ENCODE measurements at regions not wholly inside any gene's neighbourhood (a gene's known extent, or its start where the extent isn't known, plus 50 kb on each side); places are given as distances from the start of the nearest gene placed in this dataset.
"Not testable (repeated sequence)": the region's sequence is repeated elsewhere in the genome, so short reads cannot be mapped to it uniquely, and the experiment has no call there.

DNA sequence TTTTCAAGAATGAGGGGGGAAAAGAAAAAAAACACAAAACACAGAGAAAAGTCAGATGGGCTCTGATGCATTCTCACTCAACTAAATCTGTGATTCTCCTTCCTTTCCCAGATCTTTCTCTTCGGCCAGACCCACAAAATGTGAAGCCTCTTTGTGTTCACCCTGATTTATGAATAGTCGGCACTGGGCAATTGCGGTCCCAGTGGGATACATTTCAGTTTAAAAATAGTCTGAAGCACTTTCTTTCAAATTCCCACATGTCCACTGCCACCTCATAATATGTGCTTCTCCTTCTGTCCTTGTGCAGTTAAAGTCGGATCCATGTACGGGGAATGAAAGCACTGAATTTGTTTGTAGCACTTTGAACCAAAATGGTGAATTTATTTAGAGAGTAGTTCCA is 995.4 kb upstream of the WWC1 start:
- in situ Hi-C loops (cut with HindIII; ENCODE audit: low sequenced_read_pairs) = no loop called here
- H3K4me3 ChIP-seq (ENCODE audit: low read depth, low read length) = no peak overlapping the region
- DNase-seq (ENCODE audit: low read depth) = no peak
- TF ChIP-seq, protein P1, sequence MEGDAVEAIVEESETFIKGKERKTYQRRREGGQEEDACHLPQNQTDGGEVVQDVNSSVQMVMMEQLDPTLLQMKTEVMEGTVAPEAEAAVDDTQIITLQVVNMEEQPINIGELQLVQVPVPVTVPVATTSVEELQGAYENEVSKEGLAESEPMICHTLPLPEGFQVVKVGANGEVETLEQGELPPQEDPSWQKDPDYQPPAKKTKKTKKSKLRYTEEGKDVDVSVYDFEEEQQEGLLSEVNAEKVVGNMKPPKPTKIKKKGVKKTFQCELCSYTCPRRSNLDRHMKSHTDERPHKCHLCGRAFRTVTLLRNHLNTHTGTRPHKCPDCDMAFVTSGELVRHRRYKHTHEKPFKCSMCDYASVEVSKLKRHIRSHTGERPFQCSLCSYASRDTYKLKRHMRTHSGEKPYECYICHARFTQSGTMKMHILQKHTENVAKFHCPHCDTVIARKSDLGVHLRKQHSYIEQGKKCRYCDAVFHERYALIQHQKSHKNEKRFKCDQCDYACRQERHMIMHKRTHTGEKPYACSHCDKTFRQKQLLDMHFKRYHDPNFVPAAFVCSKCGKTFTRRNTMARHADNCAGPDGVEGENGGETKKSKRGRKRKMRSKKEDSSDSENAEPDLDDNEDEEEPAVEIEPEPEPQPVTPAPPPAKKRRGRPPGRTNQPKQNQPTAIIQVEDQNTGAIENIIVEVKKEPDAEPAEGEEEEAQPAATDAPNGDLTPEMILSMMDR (IDR thresholded peaks at IDR 0.05; ENCODE audit: low read depth, low read length, missing control alignments) = no peak

DNA sequence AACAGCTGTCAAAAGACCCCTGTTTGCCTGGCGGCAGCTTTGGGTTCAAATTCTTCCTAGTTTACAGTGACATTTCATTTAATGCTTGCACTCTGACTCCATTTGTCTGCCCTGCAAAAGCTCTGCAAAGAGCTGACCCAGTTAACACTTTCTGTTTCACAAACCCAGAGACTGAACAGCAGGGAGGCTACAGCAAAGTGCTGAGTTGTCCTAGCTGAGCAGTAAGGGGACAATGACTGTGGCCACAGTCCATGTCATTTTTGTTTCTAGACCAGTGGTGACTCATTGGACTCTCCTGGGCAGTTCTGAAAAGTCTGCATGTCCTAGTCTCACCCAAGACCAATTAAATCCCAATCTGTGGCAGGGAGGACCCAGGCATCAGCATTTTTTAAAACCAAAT is 994.8 kb upstream of the WWC1 start:
- no peak overlapping the region for H3K4me3 ChIP-seq (ENCODE audit: low read depth, low read length)
- TF ChIP-seq, protein P1 (IDR thresholded peaks at IDR 0.05; ENCODE audit: low read depth, low read length, missing control alignments) = no peak
- in situ Hi-C loops (cut with HindIII; ENCODE audit: low sequenced_read_pairs) = no loop called here
- DNase-seq (ENCODE audit: low read depth) = no peak

DNA sequence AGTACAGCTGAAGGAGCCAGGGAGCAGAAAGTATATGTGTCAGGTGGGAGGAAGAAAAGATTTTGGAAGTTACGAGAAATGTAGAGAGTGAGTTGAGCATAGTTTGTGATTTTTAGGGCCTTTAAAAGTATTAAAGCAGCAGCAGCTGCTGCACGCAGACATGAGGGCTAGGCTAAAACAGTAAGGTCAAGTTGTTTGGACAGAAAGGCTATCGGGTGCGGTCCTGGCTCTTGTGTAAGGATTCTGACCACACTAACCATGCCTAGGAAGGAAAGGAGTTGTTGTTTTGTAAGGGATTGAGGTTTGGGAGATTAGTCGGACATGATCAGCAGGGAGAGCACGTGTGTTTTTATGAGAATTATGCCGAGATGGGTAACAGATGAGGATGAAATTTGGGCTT is 991.6 kb upstream of the WWC1 start:
- in situ Hi-C loops (cut with HindIII; ENCODE audit: low sequenced_read_pairs); H3K4me3 ChIP-seq (ENCODE audit: low read depth, low read length): not testable (repeated sequence)

DNA sequence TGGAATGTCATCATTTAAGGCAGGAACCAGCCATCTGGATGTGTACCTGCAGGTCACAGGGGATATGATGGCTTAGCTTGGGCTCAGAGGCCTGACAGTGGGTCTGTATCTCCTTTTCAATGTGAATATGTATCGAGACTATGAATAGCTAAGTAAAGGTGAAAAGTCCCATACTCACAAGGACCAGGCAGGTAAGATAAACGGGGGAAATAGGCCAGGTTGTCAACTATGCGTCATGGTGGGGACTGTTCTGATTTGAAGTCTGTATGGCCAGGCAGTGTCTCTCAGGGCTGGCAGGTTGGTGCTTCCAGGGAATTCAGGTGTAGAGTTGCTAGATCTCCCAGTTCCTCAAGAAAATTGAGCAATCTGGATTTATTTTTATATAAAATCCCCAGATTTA is 987.9 kb upstream of the WWC1 start:
- in situ Hi-C loops (cut with HindIII; ENCODE audit: low sequenced_read_pairs) = no loop called here
- DNase-seq (ENCODE audit: low read depth) = no peak
- no peak overlapping the region for H3K4me3 ChIP-seq (ENCODE audit: low read depth, low read length)
- TF ChIP-seq, protein P1 (IDR thresholded peaks at IDR 0.05; ENCODE audit: low read depth, low read length, missing control alignments) = no peak

More for the DNA sequence above, 991.6 kb upstream of the WWC1 start:
- DNase-seq (ENCODE audit: low read depth) = not testable (repeated sequence)

DNA sequence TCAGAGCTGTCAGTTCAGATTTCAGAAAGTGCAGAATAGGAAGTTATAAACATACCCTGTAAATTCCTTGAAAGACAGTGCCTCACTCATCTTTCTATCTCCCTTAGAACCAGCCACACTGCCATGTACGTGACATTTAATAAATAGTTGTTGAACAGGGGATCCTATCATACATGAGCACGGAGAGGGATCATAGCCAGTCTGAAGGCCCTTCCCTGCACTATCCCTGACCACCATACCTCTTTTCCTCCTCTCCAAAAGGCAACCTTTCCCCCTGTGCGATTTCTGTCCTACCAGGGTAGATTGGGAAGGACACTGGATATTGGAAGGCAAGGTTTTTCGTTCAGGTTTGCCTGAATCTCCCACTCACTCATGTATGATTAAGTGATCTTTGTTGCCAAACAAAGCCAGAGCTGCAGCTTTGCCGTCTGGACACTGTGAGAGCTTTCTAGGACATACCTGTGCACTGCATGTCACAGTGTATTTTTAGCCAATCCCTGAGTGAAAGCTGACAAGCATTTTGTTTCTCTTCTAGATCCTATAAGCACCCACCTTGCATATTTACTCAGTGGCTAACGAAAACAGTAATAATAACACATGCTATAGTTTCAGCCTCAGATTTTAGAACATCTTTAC is 986.5 kb upstream of the WWC1 start:
- no peak for DNase-seq (ENCODE audit: low read depth)
- H3K4me3 ChIP-seq (ENCODE audit: low read depth, low read length) = no peak overlapping the region
- in situ Hi-C loops (cut with HindIII; ENCODE audit: low sequenced_read_pairs) = no loop called here
- TF ChIP-seq, protein P1 (IDR thresholded peaks at IDR 0.05; ENCODE audit: low read depth, low read length, missing control alignments) = no peak

DNA sequence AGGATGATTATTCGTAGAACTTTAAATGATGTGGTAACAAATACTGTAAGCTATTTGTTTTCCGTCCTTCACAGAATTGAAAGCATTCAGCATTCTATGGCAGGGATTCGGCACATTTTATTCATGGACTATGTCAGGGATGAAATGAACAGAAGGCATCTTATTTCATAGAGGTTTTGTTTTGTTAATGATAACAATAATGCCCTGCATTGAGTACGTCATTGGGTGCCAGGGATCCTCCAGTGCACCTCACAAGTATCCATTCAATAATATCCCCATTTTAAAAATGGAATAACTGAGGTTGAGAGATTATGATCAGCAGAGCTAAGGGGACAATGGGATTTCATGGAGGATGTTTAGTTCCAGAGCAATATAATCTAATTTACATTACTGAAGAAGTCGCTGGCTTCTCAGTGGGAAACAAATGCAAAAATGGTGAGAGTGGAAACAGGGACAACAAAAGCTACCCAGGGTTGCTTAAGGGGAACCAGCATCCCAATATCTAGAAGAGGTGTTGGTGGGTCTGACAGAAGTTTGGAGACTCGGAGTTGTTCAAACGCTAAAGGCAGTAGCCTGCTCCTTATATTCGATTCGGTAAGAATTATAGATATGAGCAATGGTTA is 985.7 kb upstream of the WWC1 start:
- in situ Hi-C loops (cut with HindIII; ENCODE audit: low sequenced_read_pairs) = no loop called here
- no peak for DNase-seq (ENCODE audit: low read depth)
- TF ChIP-seq, protein P1 (IDR thresholded peaks at IDR 0.05; ENCODE audit: low read depth, low read length, missing control alignments) = no peak
- H3K4me3 ChIP-seq (ENCODE audit: low read depth, low read length) = no peak overlapping the region

DNA sequence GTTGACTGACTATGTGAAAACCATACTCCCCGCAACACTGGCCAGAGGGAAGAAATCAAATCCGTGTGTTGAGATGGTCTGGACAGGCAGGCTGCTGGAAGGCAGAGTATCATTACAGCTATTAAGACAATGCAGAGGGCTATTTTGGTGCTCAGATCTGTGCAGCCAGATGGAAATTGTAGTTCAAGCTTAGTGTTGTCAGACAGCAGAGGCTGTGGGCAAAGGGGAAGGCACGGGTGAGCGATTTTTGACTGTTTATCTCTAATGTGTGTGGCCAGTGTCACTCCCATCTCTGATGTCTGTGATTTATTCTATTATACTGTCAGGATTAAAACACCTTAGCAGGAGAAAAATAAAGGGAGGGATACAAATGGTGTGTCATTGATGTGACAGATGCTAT is 984.4 kb upstream of the WWC1 start:
- TF ChIP-seq, protein P1 (IDR thresholded peaks at IDR 0.05; ENCODE audit: low read depth, low read length, missing control alignments) = no peak
- no peak for DNase-seq (ENCODE audit: low read depth)
- no peak overlapping the region for H3K4me3 ChIP-seq (ENCODE audit: low read depth, low read length)
- in situ Hi-C loops (cut with HindIII; ENCODE audit: low sequenced_read_pairs) = no loop called here

Measured in astrocyte of the cerebellum (primary cell).